ENCODE measurements at regions not wholly inside any gene's neighbourhood (a gene's known extent, or its start where the extent isn't known, plus 50 kb on each side); places are given as distances from the start of the nearest gene placed in this dataset.
"Not testable (repeated sequence)": the region's sequence is repeated elsewhere in the genome, so short reads cannot be mapped to it uniquely, and the experiment has no call there.

- no peak for DNase-seq (ENCODE audit: low read depth)
Measured at GRCh38 chr14:71240171-71240570, 332.9 kb downstream of the PCNX1 start.

DNA sequence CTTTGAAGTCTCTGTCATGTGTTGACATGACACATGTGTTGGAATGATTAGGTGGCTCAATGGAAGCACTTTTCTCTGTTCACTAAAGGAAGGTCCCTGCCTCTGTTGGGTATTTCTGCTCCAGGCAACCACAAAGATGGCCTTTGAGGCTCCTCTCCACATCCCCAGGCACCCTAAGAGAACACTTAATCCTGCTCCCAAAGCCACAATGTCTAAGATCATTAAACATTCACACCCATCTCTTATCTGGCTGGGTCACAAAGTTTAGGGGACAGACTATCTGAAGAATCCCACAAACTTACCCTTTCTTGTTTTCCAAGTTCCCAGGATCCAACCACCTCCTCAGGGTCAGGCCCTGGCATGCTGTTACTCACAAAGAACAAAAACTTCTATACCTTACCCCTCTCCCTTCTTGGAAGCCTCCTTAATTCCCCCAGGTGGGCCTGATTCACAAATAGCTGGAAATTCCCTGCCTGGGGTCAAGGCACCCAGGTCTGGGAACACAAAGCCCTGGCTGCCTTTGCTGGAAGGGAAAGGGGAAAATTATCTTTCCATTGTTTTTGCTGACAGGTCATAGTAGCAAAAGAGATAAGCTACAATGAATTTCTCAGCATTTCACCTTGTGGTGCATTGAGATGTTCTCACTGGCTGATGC lies 333.7 kb downstream of the PCNX1 start:
- no peak for DNase-seq (ENCODE audit: low read depth)

DNA sequence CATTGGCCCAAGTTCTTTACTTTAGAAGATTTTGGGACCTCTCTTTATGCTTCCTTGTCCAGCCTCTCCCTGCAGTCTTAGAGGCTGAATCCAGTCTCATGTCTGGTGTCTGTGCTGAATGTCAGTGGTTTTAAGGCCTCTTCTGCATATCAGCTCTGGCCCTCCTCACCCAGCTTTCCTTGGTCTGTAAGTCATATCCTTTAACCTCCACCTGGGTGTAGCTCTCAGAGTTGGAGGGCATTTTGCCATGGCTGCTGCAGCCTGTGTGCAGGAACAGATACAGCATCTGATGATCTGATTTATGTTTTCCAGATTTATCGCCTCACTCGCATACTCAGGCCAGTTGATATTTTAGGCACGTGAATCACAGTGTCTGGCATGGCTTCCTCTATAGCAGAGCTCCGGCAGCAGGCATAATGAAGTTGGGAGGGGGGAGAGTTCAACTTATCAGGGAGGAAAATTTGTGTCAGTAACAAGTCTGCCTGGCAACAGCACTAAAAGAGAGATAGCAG lies 335.0 kb downstream of the PCNX1 start:
- peak; percentile 94 for DNase-seq (ENCODE audit: low read depth)

- peak; percentile 88 for DNase-seq (ENCODE audit: low read depth)
Measured at GRCh38 chr14:71243697-71244096, 336.4 kb downstream of the PCNX1 start.

- DNase-seq (ENCODE audit: low read depth), result no peak
Measured at GRCh38 chr14:71244341-71244740, 337.1 kb downstream of the PCNX1 start.

- no peak for DNase-seq (ENCODE audit: low read depth)
Measured at GRCh38 chr14:71245659-71246361, 338.6 kb downstream of the PCNX1 start.

DNA sequence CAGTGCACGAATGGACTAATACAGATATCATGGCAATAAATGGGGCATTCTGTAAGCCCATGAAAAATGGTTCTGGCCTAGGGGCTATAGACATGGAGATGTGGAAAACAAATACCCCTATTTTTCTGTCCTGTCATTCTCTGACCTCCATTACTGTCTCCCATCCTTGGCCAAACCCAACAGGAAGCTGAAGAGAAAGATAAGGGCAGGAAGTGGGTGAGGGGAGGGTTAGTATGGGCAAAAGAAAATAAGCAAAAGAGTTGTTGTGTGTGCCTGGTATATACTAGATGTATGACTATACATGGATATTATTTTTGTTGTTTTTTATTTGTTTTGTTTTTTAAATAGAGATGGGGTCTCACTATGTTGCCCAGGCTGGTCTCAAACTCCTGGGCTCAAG lies 339.3 kb downstream of the PCNX1 start:
- no peak for DNase-seq (ENCODE audit: low read depth)

DNA sequence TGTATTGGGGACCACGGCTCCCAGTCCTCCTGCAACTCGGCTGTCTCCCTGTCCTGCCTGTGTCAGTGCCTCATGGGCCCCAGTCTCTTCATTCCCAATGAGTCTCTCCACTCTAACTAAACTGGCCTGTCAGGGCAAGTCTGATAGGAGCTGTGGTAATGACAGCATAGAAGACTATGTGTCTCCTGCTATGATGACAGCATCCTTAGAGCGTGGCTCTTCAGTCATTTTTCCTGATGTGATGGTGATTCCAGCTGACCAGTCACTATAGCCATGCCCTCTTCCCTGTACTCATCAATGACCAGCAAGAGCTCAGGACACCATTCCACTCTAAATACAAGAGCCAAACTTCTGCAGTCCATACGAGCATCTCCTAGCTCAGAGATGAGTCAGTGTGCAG lies 339.8 kb downstream of the PCNX1 start:
- DNase-seq (ENCODE audit: low read depth), result no peak

DNA sequence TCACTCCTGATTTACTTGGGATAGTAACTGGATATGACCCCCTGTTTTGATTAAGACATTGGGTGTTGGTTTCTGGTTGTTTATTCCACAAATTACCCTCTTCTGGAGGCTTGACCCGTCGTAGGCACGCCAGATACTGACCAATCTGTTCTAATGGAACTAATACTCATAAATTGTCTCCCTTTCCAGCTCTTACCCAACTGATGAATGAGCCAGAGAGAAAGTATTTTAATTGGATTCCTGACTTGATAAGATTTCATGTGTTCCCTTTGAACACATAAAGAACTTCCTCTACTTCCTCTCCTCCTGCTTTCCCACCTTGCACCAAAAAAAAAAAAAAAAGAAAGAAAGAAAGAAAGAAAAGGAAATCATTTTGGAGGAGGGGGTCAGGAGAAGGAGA lies 340.9 kb downstream of the PCNX1 start:
- no peak for DNase-seq (ENCODE audit: low read depth)

- DNase-seq (ENCODE audit: low read depth), result no peak
Measured at GRCh38 chr14:71250347-71250746, 343.1 kb downstream of the PCNX1 start.

DNA sequence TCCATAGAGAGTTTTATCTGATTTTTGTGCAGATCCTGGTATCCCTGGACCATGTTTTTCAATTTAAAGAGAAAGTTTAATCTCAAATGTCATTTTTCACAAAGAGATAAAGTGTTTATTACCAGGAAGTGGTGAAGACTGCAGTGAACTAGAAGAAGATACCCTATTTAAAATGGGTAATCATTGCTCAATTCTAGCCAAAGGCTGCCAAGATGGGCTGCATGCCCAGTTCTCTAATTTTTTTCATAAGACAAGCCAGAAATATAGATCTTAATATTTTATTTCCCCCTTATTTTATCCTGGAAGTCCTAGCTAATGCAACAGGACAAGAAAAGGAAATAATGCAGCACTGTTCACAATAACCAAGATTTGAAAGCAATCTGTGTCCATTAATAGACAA lies 343.5 kb downstream of the PCNX1 start:
- no peak for DNase-seq (ENCODE audit: low read depth)

DNA sequence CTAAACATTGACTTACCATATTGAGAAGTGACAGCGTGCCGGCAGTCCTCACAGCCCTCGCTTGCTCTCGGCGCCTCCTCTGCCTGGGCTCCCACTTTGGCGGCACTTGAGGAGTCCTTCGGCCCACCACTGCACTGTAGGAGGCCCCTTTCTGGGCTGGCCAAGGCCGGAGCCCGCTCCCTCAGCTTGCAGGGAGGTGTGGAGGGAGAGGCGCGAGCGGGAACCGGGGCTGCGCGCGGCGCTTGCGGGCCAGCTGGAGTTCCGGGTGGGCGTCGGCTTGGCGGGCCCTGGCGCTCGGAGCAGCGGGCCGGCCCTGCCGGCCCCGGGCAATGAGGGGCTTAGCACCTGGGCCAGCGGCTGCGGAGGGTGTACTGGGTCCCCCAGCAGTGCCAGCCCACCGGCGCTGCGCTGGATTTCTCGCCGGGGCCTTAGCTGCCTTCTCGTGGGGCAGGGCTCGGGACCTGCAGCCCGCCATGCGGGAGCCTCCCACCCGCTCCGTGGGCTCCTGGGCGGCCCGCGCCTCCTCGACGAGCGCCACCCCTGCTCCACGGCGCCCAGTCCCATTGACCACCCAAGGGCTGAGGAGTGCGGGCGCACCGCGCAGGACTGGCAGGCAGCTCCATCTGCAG lies 346.9 kb downstream of the PCNX1 start:
- DNase-seq (ENCODE audit: low read depth), result not testable (repeated sequence)

DNA sequence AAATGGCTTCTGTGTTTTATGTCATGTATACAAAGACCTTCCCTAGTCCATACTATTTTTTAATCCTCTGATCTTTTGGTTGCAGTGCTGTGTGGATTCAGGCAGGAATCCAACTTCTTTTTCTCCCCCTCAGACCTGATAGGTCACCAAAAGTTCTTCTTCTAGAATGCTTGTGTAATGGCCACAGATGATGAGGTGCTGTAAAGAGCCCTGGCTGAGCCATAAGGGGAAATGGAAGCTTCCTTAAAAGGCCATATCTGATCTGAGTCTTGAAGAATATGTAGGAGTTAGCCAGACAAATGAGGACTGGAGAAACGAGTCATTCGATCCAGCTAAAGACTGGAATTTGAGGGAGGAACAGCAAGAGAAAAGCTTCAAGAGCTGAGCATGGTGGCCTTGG lies 353.9 kb downstream of the PCNX1 start:
- DNase-seq (ENCODE audit: low read depth), result no peak

DNA sequence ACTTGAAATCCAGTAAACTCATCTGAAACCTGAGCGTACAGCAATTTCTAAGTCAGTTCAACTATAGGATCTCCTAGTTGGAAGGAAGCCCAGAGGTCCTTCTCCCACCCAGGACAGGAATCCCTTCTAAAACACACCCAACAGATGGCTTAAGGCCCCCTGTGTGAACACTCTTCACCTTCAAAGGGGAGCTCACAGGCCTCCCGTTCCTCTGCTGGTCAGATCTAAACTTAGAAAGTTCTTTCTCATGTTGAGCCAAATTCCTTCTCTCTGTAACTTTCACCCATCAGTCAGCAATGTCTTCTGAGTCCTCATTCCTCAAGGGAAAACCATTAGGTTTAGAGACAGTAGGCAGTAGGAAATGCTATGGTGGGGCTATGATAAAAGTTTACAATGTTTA lies 355.2 kb downstream of the PCNX1 start:
- no peak for DNase-seq (ENCODE audit: low read depth)

GRCh38 chr14:71264260-71264659 lies 357.0 kb downstream of the PCNX1 start:
- no peak for DNase-seq (ENCODE audit: low read depth)

GRCh38 chr14:71267007-71267513 lies 359.8 kb downstream of the PCNX1 start:
- DNase-seq (ENCODE audit: low read depth), result no peak

DNA sequence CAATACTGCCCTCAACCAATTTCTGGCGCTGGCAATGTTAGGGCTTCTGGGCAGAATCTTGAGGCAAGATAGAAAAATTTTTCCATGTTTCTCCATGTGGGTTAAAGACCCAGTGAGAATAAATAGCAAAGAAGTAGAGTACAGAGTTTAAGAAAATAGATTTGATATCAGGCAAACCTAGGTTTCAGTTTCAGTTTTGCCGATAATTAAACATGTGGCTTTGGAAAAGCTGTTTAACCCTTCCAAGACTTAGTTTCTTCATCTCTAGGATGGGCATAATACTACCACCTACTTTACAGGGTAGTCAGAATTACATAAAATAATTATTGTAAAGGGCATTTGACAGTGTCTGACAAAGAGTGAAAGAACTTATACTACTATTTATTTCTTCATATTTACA lies 360.4 kb downstream of the PCNX1 start:
- no peak for DNase-seq (ENCODE audit: low read depth)

GRCh38 chr14:71270111-71270510 lies 362.9 kb downstream of the PCNX1 start:
- DNase-seq (ENCODE audit: low read depth), result no peak

DNA sequence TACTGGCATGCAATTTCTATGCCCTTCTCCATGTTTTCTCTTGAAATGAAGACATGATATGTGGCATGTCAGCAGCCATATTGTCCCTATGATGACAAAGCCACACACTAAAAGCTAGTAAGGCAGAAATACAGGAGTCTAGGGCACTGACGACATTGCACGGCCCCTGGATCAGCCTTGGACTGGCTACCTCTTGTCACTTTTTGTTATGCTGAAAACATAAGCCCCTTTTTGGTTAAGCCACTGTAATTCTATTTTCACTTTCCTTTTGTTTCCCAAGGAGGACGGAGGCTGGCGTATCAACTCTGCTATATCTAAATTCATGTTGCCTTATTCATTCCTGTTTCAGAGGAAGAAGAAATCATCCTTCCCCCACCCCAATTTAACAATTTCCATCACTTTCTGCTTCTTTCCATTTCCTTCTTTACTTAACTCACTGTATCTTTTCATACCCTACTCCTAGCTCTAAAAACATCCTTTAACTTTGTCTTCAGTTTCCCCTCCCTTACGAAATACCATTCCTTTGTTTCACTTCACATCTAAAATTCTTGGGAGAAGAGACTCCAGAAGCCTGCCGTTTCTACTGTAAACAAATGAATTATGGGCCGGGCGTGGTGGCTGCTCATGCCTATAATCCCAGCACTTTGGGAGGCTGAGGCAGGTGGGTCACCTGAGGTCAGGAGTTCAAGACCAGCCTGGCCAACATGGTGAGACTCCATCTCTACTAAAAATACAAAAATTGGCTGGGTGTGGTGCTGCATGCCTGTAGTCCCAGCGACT lies 364.1 kb downstream of the PCNX1 start:
- no peak for DNase-seq (ENCODE audit: low read depth)

DNA sequence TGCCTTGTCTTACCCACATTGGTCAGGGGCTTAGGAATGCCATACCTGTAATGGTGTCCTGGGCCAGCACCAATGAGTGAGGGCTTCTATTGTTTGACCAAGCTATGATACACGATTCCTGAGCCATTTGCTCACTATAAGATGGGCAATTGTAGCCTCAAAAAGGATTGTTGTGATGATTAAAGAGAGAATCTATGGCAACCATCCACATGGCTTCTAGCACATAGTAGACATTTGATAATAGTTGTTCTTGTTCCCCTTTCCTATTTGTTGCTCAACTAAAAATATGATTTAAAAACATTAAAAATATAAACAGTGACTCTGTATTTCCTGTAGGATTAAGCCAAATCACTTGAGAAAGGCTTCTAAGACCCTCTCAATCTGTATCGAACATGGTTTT lies 366.1 kb downstream of the PCNX1 start:
- DNase-seq (ENCODE audit: low read depth), result no peak

DNA sequence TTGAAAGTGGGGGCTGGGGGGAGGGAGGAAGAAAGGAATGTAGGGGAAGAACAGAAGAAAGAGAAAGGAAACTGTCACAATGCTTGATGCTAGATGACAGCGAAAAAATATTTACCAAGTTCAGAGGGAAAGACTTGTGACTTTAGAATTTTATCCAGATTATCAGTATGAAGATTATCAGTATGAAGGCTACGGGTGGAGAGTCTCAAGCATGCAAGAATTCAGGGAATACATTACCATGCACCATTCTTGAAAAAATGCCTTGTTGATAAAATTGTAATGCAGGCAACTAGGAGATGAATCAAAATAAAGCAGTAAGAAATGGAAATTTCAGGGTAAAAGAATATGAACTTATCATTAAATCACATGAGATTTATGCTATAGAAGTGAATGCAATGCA lies 376.8 kb downstream of the PCNX1 start:
- DNase-seq (ENCODE audit: low read depth), result no peak

GRCh38 chr14:71286126-71286525 lies 378.9 kb downstream of the PCNX1 start:
- DNase-seq (ENCODE audit: low read depth), result no peak
